Activated CD4-positive, CD25-positive, alpha-beta regulatory T cell treated with anti-CD3 and anti-CD28 coated beads, Interleukin-2, amount 50 U/mL, for 72 hours (primary cell): ENCODE measurements at regions not wholly inside any gene's neighbourhood (a gene's known extent, or its start where the extent isn't known, plus 50 kb on each side); places are given as distances from the start of the nearest gene placed in this dataset.
"Not testable (repeated sequence)": the region's sequence is repeated elsewhere in the genome, so short reads cannot be mapped to it uniquely, and the experiment has no call there.

ENCODE experiments used
- DNase-seq: peaks from one replicate; pipeline ENCODE4 v3.0.0; 2021

DNA sequence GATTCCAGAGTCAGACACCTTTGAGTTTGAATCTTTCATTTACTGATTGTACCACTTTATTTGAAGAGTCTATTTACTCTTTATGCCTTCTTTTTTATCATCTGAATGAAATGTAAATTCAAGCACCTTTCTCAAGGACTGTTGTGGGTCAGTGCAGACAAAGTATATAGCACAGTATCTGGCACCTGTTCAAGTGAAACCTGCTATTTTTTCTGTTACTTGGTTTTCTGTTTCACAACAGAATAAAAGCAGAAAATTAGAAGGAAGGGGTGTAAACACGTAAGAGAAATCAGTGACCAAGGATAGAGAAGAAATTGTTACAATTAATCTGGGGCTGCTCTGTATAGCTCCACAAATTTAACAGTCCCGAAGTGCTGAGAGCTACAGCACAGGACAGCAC, 357.4 kb downstream of the RSL24D1 start:
- no peak for DNase-seq

- no peak for DNase-seq
Measured at GRCh38 chr15:54836052-54836795, 360.5 kb downstream of the RSL24D1 start.

DNA sequence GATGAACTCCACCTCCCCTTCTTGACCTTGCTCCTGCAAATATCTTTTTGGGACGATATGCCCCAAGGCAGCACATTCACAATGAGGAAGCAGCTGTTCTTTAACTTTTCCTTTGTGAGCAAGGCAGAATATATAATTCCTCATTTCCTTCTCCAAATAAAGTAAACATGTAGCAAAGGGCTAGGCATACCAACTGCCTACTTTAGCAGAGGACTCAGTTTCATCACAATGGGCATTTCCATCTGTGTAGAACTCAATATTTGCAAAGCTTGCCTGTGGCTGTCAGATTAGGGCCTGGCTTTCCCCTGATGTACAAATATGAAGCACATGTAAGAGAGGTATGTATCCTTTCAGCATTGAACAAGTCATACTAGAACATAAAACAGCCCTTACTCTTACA, 366.9 kb downstream of the RSL24D1 start:
- DNase-seq: no peak

- no peak for DNase-seq
Measured at GRCh38 chr15:54820811-54821210, 375.9 kb downstream of the RSL24D1 start.

DNA sequence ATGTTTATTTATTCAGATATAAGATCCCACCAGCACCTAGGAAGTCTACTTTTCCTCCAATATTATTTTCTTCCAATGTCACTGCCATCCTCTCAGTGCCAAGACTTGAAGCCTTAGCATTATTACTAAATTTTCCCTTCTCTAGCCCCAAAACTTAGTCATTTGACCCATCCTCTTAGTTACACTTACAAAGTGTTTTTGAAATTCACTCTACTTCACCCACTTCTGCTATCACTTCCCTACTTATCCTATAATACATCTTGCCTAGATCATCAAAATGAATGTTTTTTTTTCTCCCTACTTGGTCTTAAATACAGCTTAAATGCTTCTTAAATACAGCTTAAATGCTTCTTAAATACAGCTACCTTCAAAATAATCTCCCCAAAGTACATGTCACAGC, 376.6 kb downstream of the RSL24D1 start:
- no peak for DNase-seq

- DNase-seq: no peak
Measured at GRCh38 chr15:54816401-54816800, 380.3 kb downstream of the RSL24D1 start.

- DNase-seq: no peak
Measured at GRCh38 chr15:54815556-54815955, 381.2 kb downstream of the RSL24D1 start.

DNA sequence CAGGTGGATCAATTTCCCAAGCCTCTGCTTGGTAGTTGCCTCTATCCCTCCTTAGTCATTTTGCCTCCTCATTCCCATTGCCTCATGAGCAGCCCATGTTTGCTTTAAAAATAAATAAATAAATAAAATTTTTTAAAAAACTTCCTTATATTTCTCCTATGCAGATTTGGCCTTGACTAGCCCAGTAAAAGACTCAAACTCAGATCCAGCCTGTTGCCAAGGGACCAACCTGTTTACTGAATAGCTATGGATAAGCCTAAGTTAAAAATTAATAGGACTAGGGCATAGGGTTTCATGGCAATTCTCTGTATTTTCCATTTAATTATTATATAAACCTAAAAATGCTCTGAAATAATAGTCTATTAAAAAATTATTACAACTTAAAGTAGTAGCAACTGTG, 384.4 kb downstream of the RSL24D1 start:
- DNase-seq: no peak

- DNase-seq: no peak
Measured at GRCh38 chr15:54810496-54810895, 386.2 kb downstream of the RSL24D1 start.

GRCh38 chr15:54810031-54810430, 386.7 kb downstream of the RSL24D1 start:
- no peak for DNase-seq

DNA sequence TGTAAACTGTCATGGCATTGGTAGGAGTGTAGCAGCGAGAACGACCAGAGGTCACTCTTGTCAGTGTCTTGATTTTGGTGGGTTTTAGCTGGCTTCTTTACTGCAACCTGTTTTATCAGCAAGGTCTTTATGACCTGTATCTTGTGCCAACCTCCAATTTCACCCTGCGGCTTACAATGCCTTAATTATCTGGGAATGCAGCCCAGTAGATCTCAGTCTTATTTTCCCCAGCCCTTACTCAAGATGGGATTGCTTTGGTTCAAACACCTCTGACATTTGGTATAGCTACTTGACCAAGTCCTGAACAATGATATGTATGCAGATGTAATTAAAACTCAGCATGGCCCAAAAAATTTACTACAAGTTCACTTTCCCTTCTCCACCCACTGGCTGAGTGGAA, 388.4 kb downstream of the RSL24D1 start:
- DNase-seq: no peak

DNA sequence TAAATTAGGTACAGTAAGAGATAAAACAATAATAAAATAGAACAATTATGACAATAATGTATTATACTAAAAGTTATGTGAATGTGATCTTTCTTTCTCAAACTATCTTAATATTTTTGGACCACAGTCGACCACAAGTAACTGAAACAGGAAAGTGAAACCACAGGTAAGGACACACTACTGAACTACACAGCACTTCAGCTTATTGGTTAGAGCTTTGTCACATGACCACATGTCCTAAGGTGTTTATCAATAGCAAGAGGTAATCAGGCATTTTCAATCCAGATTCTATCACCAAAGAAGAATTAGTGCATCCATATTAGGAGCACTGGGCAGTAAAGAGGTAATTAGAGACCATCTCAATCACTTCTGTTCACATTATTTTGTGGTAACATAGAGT, 392.8 kb downstream of the RSL24D1 start:
- no peak for DNase-seq

GRCh38 chr15:54803134-54803808, 393.5 kb downstream of the RSL24D1 start:
- DNase-seq: no peak

- DNase-seq: no peak
Measured at GRCh38 chr15:54792526-54792925, 404.2 kb downstream of the RSL24D1 start.

- no peak for DNase-seq
Measured at GRCh38 chr15:54790693-54791092, 406.0 kb downstream of the RSL24D1 start.

DNA sequence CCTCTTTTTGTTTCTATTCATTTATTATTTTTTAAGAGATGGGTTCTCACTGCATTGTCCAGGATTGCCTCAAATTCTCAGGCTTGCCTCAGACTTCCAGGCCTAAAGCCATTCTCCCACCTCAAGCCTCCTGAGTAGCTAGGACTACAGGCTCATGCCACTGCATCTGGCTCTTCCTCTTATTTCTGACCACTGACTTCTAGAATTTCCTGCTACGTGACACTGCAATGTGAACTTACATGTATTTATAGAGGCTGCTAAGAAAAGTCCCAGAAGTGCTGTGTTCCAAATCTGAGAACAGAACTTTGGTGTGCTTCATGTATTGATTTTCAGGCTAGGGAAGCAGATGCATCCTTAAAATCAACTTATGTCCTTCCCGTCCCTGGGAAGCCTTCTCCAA, 407.4 kb downstream of the RSL24D1 start:
- DNase-seq: no peak

- DNase-seq: not testable (repeated sequence)
Measured at GRCh38 chr15:54781220-54781619, 415.5 kb downstream of the RSL24D1 start.

DNA sequence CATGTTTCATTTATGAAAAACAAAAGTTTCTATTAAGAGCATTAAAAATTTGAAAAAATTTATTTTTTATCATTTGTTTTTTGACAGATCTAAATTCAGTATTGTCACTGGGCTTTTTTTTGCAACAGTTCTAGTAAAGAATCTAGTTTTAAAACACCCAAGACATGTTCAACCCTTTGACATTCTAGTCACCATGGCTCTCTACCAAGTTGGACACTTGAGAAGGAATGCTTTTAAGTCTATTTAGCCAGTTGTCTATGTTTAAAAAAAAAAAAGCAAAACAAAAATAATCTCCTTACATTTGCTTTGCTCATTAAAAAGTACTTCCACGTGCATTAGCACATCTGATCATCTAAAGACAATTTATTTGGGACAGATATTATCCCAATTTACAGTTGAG, 417.5 kb downstream of the RSL24D1 start:
- no peak for DNase-seq

- DNase-seq: no peak
Measured at GRCh38 chr15:54776410-54776809, 420.3 kb downstream of the RSL24D1 start.

GRCh38 chr15:54772663-54773062, 424.1 kb downstream of the RSL24D1 start:
- DNase-seq: no peak

DNA sequence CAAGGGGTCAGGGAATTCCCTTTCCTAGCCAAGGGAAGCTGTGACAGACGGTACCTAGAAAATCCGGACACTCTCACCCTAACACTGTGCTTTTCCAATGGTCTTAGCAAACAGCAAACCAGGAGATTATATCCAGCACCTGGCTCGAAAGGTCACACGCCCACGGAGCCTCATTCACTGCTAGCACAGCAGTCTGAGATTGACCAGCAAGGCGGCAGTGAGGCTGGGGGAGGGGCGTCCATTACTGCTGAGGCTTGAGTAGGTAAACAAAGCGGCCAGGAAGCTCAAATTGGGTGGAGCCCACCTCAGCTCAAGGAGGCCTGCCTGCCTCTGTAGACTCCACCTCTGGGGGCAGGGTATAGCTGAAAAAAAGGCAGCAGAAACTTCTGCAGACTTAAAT, 447.3 kb downstream of the RSL24D1 start:
- not testable (repeated sequence) for DNase-seq

DNA sequence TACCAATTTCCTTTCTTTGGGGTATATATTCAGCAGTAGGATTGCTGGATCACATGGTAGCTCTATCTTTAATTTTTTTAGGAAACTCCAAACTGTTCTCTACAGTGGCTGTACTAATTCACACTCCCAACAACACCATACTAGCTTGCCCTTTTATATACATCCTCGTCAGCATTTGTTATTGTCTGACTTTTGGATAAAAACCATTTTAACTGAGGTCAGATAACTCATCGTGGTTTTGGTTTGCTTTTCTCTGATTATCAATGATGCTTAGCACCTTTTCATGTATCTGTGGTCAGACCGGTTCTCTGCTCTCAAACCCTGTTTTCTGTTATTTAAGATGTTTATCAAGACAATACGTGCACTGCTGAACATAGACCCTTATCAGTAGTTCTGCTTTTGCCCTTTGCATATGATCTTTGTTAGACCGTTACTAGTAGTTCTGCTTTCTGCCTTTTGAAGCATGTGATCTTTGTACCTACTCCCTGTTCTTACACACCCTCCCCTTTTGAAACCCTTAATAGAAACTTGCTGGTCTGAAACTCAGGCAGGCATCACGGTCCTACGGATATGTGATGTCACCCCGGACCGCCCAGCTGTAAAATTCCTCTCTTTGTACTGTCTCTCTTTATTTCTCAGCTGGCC, 474.3 kb downstream of the RSL24D1 start:
- DNase-seq: no peak

DNA sequence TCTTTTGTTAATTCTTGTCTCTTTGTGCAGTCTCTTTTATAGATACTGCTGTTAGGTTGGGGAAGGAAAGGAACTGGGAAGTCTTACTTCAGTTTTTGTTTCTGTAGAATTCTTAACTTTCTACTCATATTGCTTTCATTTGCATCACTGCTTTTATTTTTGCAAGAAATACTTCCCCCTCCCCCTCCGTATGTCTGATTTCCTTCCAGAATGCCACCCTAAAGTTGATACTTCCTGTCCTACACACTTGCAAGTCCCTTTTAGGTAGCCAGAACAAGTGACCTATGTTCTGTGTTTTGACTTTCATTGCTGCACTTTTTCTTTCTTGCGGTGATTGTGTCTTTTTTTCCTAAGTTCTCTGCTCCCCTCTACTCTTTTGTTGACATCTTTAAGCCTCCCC, 477.4 kb downstream of the RSL24D1 start:
- no peak for DNase-seq
